Activated naive CD4-positive, alpha-beta T cell treated with anti-CD3 and anti-CD28 coated beads, Interleukin-2, amount 50 U/mL, for 72 hours (primary cell): ENCODE measurements at regions not wholly inside any gene's neighbourhood (a gene's known extent, or its start where the extent isn't known, plus 50 kb on each side); places are given as distances from the start of the nearest gene placed in this dataset.
A peak's percentile ranks its signal among the peaks of the same experiment; 100 is the strongest.
"Not testable (repeated sequence)": the region's sequence is repeated elsewhere in the genome, so short reads cannot be mapped to it uniquely, and the experiment has no call there.

Experiments
- ATAC-seq, 2 donors: fragments of 150-1000 bp; cut with Tn5 transposase; 2 replicates each; pipeline ENCODE4 v1.10.0; 2021; ENCODE audit warnings: mild to moderate bottlenecking in 2 of 2, moderate library complexity in 2 of 2
- DNase-seq, 2 donors: peaks; one replicate each; pipeline ENCODE4 v3.0.0; 2021 to 2022; ENCODE audit warnings: low spot score in 2 of 2
- H3K27ac Mint-ChIP-seq, 2 donors: one replicate each; pipeline ENCODE4 v1.8.0; 2022; ENCODE audit warnings: mild to moderate bottlenecking in 2 of 2, mixed read lengths in 2 of 2
- H3K36me3 Mint-ChIP-seq, 2 donors: one replicate each; pipeline ENCODE4 v1.8.0; 2022; ENCODE audit warnings: mixed read lengths in 2 of 2
- H3K9me3 Mint-ChIP-seq, 2 donors: one replicate each; pipeline ENCODE4 v1.8.0; 2022; ENCODE audit warnings: mixed read lengths in 2 of 2

DNA sequence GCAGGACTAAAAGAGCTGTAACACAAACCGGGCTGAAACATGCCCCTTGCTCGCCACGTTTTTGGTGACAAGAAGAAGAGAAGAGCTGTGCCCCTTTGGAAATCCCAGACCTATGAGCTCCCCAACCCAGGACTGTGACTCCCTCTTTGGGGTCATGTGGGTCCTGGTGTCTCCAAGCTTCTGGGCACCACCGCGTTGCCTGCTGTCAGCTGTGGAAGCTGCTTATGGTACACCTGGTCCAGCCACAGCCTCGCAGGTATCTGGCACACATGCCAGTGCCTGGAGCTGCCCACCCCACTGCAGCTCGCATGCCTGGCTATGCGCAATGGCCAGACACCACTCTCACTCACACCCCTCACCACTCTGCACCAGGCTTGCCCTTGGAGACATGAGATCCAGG lies 171.8 kb downstream of the MATN1 start:
- no peak for DNase-seq
- no peak overlapping the region for H3K27ac Mint-ChIP-seq
- ATAC-seq = no peak
- H3K36me3 Mint-ChIP-seq = peaks cover 2 to 5% of the 10 kb centered on the region in 2 donors
- peaks cover 0 to 3% of the 10 kb centered on the region in 2 donors for H3K9me3 Mint-ChIP-seq

DNA sequence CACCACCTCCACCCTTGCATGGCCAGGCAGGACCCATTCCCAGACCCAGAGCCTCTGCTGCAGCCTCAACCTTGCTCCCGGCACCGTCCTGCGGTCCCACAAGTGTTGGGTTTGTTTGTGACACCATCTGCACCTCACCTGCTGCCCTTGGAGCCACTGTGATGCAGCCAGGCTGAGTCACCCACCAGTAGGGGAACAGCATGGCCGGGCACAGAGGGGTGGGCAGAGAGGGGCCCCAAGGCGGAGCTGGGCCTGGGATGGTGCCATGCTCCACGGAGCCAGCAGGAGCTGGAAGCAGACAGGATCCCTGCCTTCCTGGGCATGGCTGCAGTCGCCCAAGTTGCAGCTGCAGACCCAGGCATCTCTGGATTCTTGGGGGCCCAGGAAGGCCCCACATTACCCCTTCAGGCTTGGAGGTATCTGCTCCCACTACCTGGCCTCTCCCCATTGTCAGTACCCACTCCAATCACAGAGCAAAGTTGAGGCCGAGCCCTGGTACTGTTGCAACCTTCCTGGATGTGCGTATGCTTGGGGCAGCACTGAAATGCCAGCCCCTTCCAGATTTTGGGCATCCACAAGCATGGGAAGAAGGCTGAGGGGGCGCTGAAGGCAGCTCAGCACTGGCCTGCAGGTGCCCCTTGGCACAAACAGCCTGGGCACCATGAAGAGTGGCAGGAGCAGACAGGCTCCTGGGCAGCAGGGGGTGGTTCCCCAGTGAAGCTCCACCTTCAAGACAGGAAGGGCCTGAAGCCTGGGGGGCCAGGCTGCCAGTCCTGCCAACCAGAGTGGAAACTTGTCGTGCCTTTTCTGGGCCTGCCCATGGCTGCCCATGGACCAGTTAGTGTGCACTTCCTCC lies 172.8 kb downstream of the MATN1 start:
- no peak overlapping the region for H3K27ac Mint-ChIP-seq
- no peak for DNase-seq
- ATAC-seq = no peak
- peaks cover 0 to 3% of the 10 kb centered on the region in 2 donors for H3K9me3 Mint-ChIP-seq
- H3K36me3 Mint-ChIP-seq = no peaks in the 10 kb centered on the region

DNA sequence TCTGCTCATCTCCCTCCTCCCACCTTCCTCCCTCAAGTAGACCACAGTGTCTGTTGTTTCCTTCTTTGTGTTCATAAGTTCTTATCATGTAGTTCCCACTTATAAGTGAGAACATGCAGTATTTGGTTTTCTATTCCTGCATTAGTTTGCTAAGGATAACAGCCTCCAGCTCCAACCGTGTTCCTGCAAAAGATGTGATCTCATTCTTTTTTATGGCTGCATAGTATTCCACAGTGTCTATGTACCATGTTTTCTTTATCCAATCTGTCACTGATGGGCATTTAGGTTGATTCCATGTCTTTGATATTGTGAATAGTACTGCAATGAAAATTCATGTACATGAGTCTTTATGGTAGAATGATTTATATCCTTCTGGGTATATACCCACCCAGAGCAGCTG lies 173.5 kb downstream of the MATN1 start:
- H3K9me3 Mint-ChIP-seq, ATAC-seq, H3K27ac Mint-ChIP-seq, H3K36me3 Mint-ChIP-seq, DNase-seq: not testable (repeated sequence)

DNA sequence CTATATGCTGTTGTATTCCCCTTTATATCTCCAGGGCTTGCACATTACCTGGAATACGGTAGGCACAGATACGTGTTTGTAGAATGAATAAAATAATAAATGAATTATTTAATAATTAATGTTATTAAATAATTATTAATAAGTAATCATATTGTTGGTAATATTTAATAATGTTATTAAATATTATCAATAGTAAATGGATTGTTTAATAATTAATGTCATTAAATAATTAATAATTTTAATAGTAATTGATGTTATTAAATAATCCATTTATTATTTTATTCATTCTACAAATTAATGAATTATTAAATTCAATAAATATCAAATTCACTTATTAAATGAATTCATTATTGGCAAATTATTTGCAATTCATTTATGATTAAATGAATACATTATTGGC lies 175.1 kb downstream of the MATN1 start:
- no peak for ATAC-seq

DNA sequence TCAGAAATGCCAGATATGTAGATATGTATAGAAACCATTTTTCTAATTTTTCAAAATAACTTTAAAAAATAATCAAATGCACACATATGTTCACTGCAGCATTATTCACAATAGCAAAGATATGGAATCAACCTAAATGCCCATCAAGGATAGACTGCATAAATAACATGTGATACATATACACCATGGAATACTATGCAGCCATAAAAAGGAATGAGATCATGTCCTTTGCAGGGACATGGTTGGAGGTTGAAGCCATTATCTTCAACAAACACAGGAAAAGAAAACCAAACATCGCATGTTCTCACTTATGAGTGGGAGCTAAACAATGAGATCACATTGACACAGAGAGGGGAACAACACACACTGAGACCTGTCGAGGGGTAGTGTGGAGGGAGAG lies 176.1 kb downstream of the MATN1 start:
- DNase-seq = not testable (repeated sequence)

More for the DNA sequence above, 175.1 kb downstream of the MATN1 start:
- Mint-ChIP-seq H3K9me3 (peaks cover 0 to 3% of the 10 kb centered on the region in 2 donors), H3K36me3 (no peaks in the 10 kb centered on the region), H3K27ac (no peak overlapping the region)
- DNase-seq = no peak

DNA sequence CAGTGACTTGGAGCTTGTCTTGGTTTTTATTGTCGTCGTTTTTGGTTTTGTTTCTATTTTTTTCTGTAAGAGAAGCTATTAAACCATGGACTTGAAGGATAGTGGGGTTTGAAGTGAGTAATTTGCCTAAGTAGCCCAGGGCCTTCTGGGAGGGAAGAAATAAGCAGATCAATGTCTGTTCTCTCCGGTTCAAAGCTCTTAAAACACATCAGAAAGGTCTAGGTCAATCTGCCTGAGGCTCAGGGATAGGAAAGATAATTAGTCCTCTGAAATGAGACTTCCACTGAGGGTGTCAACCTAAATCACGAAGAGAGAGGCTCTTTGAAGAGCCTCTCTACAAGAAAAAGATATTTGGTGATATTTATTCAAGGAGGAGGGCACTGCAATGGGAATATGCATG lies 178.0 kb downstream of the MATN1 start:
- H3K9me3 Mint-ChIP-seq = peaks cover 0 to 3% of the 10 kb centered on the region in 2 donors

More for the DNA sequence above, 176.1 kb downstream of the MATN1 start:
- not testable (repeated sequence) for H3K9me3 Mint-ChIP-seq, ATAC-seq, H3K27ac Mint-ChIP-seq, H3K36me3 Mint-ChIP-seq

DNA sequence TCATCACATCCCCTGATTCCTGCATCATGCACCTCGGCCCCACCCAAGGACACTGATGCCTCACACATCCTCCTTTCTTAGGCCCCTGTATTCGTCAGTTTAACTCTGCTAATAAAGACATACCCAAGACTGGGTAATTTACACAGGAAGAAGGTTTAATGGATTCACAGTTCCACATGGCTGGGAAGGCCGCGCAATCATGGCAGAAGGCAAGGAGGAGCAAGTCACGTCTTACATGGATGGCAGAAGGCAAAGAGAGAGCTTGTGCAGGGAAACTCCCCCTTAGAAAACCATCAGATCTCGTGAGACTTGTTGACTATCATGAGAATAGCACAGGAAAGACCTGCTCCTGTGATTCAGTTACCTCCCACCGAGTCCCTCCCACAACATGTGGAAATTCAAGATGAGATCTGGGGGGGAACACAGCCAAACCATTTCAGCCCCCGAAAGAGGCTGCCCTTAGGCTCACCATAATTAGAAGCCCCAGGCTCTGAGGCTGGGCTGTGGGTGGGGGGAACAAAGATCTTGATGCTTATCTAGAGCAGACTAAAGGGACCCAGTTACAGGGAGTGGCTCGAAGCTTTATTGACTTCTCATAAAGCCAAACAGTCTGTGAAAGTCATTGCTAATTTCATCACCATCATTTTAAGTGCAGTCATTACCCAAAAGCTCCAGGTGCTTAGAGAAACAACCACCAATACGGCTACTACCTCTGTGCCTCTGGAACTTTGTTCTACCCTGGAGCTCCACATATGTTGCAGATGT lies 181.5 kb downstream of the MATN1 start:
- Mint-ChIP-seq H3K36me3 (no peaks in the 10 kb centered on the region), H3K27ac (peak overlapping the region in 1 of 2 donors; percentile 73), H3K9me3 (no peaks in the 10 kb centered on the region)
- no peak for ATAC-seq
- DNase-seq = no peak

More for the DNA sequence above, 178.0 kb downstream of the MATN1 start:
- Mint-ChIP-seq H3K27ac (no peak overlapping the region), H3K36me3 (no peaks in the 10 kb centered on the region)
- DNase-seq (no peak), ATAC-seq (no peak)

DNA sequence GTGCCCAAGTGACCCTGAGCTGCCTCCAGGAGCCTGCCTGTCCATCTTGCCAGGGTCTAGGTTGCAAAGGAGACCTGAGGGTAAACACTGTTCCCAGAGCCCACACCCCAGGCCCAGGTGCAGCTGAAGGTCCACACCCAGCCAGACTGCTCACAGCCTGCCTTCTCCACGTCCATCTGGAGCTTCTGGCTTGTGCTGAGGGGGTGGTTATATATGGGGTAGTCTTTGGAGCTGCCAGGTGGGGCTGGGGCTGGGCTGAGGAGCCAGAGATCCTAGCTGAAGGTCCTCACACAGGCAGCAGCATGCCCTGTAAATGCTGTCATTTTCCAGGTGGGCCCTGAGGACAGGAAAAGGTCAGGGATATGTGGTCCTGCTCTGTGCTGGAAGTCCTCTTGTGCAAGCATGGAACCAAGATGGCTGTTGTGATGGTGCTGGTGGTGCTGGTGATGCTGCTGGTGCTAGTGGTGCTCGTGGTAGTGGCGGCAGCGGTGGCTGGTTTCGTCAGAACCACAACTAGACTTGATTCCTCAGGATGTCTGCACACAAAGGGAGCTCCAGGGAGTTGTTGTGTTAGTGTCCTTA lies 182.7 kb downstream of the MATN1 start:
- ATAC-seq = no peak
- Mint-ChIP-seq H3K9me3 (no peaks in the 10 kb centered on the region), H3K36me3 (no peaks in the 10 kb centered on the region), H3K27ac (no peak overlapping the region)
- DNase-seq = no peak

DNA sequence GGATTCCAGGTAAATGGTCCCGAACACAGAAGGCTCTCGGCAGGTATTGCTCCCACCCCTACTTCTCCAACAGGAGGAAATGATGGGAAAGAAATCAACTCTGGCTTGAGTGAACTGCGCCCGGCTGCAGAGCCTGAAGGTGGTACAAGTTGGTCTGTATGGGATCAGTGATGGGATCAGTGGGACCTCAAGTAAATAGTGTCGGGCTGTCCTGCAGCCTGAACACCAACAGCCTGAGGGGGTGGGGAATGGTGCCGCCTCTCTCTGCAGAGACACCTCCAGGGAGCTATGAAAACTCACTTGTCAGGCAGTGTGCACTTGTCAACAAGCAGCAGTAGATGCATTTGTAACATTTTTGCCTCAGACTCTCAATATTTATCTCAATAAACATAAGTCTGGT lies 183.5 kb downstream of the MATN1 start:
- ATAC-seq (no peak), DNase-seq (no peak)
- Mint-ChIP-seq H3K27ac (no peak overlapping the region), H3K9me3 (no peaks in the 10 kb centered on the region), H3K36me3 (no peaks in the 10 kb centered on the region)

DNA sequence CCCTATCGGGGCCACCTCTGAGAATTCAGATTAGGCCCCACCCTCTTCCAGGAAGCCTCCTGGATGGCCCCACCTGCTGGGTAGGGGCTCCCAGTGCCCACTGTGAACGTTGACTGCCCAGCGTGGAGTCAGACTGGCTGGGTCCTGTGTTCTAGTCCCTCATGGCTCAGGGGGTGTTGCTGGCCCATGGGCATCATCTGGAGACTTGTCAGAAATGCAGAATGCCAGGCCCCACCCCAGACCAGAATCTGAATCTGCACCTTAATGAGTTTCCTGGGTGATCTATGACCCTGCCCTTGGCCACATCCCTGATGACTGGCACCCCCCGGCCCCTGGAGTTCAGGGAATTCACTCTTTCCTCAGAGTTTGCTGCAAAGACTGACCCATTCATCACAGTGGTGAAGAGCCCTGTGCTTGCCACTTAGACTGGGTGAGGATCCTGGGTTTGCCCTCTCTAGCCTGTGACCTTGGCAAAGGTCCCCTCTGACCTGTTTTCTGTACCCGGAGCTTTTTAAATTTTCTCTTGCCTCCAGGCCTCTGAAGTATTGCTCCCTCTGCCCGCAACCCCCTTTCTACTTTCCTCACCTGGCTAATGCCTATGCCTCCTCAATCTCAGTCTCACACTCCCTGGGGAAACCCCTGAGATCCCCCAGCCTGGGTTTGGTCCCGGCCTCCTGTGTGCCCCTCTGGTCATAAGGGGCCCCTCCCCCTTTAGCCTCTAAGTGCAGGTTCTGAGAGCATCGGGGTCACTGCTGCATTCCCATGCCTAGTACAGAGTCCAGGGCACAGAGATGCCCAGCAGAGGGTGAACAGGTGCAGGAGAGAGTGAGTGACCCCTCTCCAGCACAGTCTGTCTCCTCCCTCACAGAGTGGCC lies 184.2 kb downstream of the MATN1 start:
- Mint-ChIP-seq H3K36me3 (no peaks in the 10 kb centered on the region), H3K27ac (peak overlapping the region in 1 of 2 donors; percentile 22), H3K9me3 (no peaks in the 10 kb centered on the region)
- ATAC-seq = no peak
- no peak for DNase-seq

DNA sequence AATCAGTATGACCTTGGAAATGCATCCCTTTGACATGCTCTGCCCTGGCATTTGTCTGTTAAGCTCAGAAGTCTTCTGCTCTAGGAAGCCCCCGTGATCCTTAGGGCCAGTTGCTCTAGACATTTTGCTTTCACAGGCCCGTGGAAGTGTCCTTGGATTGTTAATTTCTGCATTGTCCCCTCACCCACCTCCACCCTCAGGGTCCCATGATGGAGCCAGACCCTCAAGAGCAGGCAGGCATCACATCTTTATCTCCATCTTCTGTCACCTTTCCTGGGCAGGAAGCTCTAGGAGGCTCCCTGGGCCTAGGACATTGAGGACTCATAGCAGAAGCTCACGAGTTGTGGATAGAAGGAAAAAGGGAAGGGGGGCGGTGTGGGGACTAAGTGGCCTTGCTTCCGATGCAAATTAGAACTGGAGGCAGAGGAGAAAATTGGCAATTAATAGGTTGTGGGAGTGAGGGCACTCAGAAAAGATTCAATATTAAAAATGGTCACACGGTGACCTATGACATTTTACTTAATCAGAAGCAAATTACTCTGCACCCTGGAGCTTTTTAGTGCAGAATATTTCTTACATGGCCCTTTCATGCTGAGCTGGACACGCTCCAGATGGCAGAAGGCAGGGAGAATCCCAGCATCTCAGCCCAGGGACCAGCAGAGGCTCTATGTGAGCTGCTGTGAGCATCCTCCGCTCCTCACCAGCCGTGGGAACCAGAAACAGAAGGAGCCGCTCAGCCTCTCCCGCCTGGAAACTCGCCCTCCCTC lies 185.0 kb downstream of the MATN1 start:
- no peak overlapping the region for H3K27ac Mint-ChIP-seq
- no peak for ATAC-seq
- no peaks in the 10 kb centered on the region for H3K36me3 Mint-ChIP-seq

DNA sequence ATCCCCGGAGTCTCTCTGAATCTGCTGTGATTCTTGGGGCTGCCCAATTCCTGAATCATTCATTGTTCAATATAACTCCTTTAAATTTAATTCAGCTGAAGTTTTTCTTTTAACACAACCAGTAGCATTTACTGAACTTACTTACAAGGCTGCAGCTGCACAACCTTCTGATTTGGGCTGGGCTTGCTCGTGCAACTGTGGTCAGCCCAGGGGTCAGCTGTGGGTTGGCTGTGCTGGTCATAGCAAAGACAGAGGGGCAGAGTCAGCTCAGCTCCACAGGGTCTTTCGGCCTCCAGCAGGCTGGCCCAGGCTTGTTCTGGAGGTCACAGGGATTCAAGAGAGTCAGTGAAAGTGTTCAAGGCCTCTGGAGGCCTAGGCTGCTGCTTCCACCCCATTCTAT lies 186.1 kb downstream of the MATN1 start:
- no peak for ATAC-seq
- DNase-seq = no peak
- H3K9me3 Mint-ChIP-seq = no peaks in the 10 kb centered on the region
- no peaks in the 10 kb centered on the region for H3K36me3 Mint-ChIP-seq
- no peak overlapping the region for H3K27ac Mint-ChIP-seq

More for the DNA sequence above, 185.0 kb downstream of the MATN1 start:
- no peak for DNase-seq
- no peaks in the 10 kb centered on the region for H3K9me3 Mint-ChIP-seq

DNA sequence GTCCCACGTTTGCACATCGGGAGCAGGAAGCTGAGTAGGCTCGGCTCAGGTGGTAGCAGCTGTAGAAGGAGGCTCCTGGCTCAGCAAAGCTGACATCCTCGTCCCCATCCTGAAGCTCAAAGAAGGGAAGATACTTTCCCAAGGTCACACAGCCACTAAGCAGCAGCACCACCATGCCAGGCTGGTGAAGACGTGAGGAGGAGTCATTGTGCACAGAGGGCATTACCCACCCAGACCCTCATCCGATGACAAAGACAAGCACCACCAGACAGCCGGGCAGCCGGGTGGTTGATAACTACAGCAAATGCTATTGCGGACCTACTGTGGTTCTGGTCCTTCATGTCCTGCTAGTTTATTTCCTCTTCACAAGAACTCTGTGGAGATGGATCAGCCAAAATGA lies 186.9 kb downstream of the MATN1 start:
- Mint-ChIP-seq H3K36me3 (no peaks in the 10 kb centered on the region), H3K9me3 (no peaks in the 10 kb centered on the region), H3K27ac (no peak overlapping the region)
- ATAC-seq (no peak), DNase-seq (no peak)

DNA sequence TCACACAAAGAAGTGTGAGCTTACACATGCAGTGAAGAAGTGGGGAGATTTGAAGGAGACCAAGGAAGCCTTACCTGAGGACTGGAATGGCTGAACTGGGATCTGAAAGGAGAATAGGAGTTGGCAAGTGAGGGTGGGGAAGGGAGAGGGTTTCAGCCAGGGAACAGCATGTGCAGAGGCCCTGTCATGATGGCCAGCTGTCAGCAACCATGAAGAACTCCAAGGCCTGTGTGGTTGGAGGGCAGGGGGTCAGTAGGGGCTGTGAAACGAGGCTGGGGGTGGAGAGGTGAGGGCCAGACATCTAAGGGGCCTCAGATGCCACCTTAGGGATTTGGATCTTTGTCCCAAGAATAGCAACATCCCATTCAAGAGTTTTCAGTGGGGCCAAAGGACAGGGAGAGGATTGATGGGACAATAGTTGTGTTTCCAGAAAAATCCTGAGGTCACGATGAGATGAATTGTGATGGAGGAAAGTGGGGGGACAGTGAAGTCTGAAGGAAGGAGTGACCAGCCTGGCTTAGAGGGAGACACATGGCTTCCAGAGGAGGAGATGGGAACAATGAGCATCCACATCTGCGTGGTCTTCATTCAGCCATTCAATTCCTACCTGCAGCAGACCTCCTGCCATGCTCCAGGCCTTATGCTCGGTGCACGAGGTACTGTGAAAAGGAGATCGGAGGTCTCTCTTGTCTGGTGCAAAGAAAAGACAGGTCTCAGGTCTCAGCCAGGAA lies 187.6 kb downstream of the MATN1 start:
- Mint-ChIP-seq H3K36me3 (no peaks in the 10 kb centered on the region), H3K9me3 (no peaks in the 10 kb centered on the region), H3K27ac (no peak overlapping the region)
- ATAC-seq = no peak
- no peak for DNase-seq

DNA sequence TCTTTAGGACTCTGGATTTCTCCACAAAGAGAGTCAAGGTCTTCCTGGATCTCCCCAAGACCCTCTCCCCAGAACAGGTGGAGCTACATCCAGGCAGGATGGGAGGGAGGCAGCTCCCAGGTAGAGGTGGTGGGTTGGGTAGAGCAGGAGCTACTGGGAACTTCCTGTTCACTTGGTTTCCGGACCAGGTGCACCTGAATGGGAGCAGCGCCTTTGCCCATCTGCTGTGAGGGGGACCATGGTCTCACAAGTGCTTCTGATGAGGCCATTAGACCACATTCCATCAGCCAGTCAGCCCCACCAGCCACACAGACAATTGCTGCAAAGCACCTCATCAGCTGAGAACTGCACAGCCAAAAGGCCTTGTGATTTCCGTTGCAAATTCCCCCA lies 188.8 kb downstream of the MATN1 start:
- H3K36me3 Mint-ChIP-seq = no peaks in the 10 kb centered on the region
- H3K27ac Mint-ChIP-seq = no peak overlapping the region
- H3K9me3 Mint-ChIP-seq = no peaks in the 10 kb centered on the region
- ATAC-seq = no peak
- no peak for DNase-seq
